PC-9 (cell line): ENCODE measurements at regions not wholly inside any gene's neighbourhood (a gene's known extent, or its start where the extent isn't known, plus 50 kb on each side); places are given as distances from the start of the nearest gene placed in this dataset.

ENCODE experiments used
- BruUV-seq: library from RNA; stranded (reverse); fragments of 400-500 nt; replicated peaks from 2 replicates; lab custom pipeline; 2021; lab: Mats Ljungman, UMichigan
- CTCF ChIA-PET: fragments of 300-600 bp; sonication (Branson Sonifier 250); formaldehyde crosslinking; loops from one replicate; lab custom pipeline; 2022; ENCODE audit warnings: antibody characterized with exemption; lab: Charles Lee
- POLR2A ChIA-PET: fragments of 300-600 bp; sonication (Branson Sonifier 250); formaldehyde crosslinking; loops from one replicate; lab custom pipeline; 2022; ENCODE audit warnings: antibody characterized with exemption; ENCODE audit not compliant: unreplicated experiment; lab: Charles Lee
- DNase-seq, 2 experiments: peaks; one replicate each; pipeline versions ENCODE4 v3.0.0 to v3.0.0-alpha.2; 2015 to 2022; ENCODE audit warnings: mixed read lengths in 1 of 2
- H2AFZ ChIP-seq: fragments of 200-600 bp; sonication (generic); 2 replicates; pipeline ENCODE4 v1.8.1; 2017; ENCODE audit warnings: antibody characterized with exemption
- H3F3A ChIP-seq: fragments of 200-600 bp; sonication (generic); 2 replicates; pipeline ENCODE4 v1.8.1; 2017; ENCODE audit warnings: antibody characterized with exemption, mild to moderate bottlenecking, low read depth; ENCODE audit not compliant: insufficient read depth
- H3K27ac ChIP-seq: fragments of 200-600 bp; sonication (generic); 2 replicates; pipeline ENCODE4 v1.6.1; 2016; ENCODE audit warnings: mixed run types
- H3K27me3 ChIP-seq: fragments of 200-600 bp; sonication (generic); 2 replicates; pipeline ENCODE4 v1.6.1; 2016; ENCODE audit warnings: low read depth, mixed run types; ENCODE audit not compliant: insufficient read depth
- H3K36me3 ChIP-seq: fragments of 200-600 bp; sonication (generic); 2 replicates; pipeline ENCODE4 v1.6.1; 2016; ENCODE audit warnings: low read depth, mixed run types
- H3K4me1 ChIP-seq: fragments of 200-600 bp; sonication (generic); replicated peaks from 2 replicates; pipeline ENCODE4 v1.6.1; 2016; ENCODE audit warnings: mixed run types; ENCODE audit not compliant: insufficient read depth
- H3K4me2 ChIP-seq: fragments of 200-600 bp; sonication (generic); 2 replicates; pipeline ENCODE4 v1.6.1; 2017; ENCODE audit warnings: mixed run types
- H3K4me3 ChIP-seq: fragments of 200-600 bp; sonication (generic); 2 replicates; pipeline ENCODE4 v1.6.1; 2016; ENCODE audit warnings: mixed run types
- H3K79me2 ChIP-seq: fragments of 200-600 bp; sonication (generic); 2 replicates; pipeline ENCODE4 v1.6.1; 2017; ENCODE audit warnings: low read depth, mixed run types
- H3K9me2 ChIP-seq: fragments of 200-600 bp; sonication (generic); 2 replicates; pipeline ENCODE4 v1.8.1; 2017; ENCODE audit warnings: mild to moderate bottlenecking; ENCODE audit not compliant: insufficient read depth
- H3K9me3 ChIP-seq: fragments of 200-600 bp; sonication (generic); 2 replicates; pipeline ENCODE4 v1.8.1; 2016; ENCODE audit warnings: low read depth; ENCODE audit not compliant: insufficient read depth
- H4K20me1 ChIP-seq: fragments of 200-600 bp; sonication (generic); 2 replicates; pipeline ENCODE4 v1.8.1; 2017; ENCODE audit not compliant: insufficient read depth
- EZH2 ChIP-seq: fragments of 200-600 bp; sonication (generic); IDR thresholded peaks from 2 replicates; pipeline ENCODE4 v1.8.0; 2017; ENCODE audit warnings: antibody characterized with exemption, low read depth
- intact Hi-C: fragments of 100-400 bp; cut with micrococcal nuclease; formaldehyde crosslinking; loops from one replicate; pipeline ENCODE4 v1.10.0; 2022; ENCODE audit not compliant: unreplicated experiment
- TF ChIP-seq, protein P1 (sequence below): fragments of 200-600 bp; sonication (generic); conservative IDR thresholded peaks from 2 replicates; pipeline ENCODE4 v1.6.1; 2017; ENCODE audit warnings: mixed run types, antibody characterized with exemption, mild to moderate bottlenecking, moderate library complexity

GRCh38 chr21:38142224-38142623 lies 114.6 kb upstream of the KCNJ15 start:
- Histone ChIP-seq H3K4me2 (no peak overlapping the region), H3F3A (no peaks in the 10 kb centered on the region; the same call in 1 of the 2 replicates), H3K36me3 (no peaks in the 10 kb centered on the region), H3K9me3 (no peaks in the 10 kb centered on the region), H2AFZ (no peak overlapping the region), H3K27ac (no peak overlapping the region), H3K27me3 (no peaks in the 10 kb centered on the region), H3K79me2 (no peaks in the 10 kb centered on the region), H3K4me3 (no peak overlapping the region), H3K9me2 (no peaks in the 10 kb centered on the region), H3K4me1 (no peaks in the 10 kb centered on the region), H4K20me1 (no peaks in the 10 kb centered on the region)
- CTCF ChIA-PET, result no interaction called here
- intact Hi-C loops, result no loop called here
- BruUV-seq, result no TSS peak
- no peak for DNase-seq
- POLR2A ChIA-PET, result no interaction called here
- TF ChIP-seq, protein P1, sequence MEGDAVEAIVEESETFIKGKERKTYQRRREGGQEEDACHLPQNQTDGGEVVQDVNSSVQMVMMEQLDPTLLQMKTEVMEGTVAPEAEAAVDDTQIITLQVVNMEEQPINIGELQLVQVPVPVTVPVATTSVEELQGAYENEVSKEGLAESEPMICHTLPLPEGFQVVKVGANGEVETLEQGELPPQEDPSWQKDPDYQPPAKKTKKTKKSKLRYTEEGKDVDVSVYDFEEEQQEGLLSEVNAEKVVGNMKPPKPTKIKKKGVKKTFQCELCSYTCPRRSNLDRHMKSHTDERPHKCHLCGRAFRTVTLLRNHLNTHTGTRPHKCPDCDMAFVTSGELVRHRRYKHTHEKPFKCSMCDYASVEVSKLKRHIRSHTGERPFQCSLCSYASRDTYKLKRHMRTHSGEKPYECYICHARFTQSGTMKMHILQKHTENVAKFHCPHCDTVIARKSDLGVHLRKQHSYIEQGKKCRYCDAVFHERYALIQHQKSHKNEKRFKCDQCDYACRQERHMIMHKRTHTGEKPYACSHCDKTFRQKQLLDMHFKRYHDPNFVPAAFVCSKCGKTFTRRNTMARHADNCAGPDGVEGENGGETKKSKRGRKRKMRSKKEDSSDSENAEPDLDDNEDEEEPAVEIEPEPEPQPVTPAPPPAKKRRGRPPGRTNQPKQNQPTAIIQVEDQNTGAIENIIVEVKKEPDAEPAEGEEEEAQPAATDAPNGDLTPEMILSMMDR, result no peak

- Histone ChIP-seq H3K9me3 (no peaks in the 10 kb centered on the region), H3K4me3 (no peak overlapping the region), H3F3A (no peaks in the 10 kb centered on the region; the same call in 1 of the 2 replicates), H3K27ac (no peak overlapping the region), H3K9me2 (no peaks in the 10 kb centered on the region), H2AFZ (no peak overlapping the region), H4K20me1 (no peaks in the 10 kb centered on the region), H3K4me1 (no peaks in the 10 kb centered on the region), H3K4me2 (no peak overlapping the region), H3K79me2 (no peaks in the 10 kb centered on the region), H3K36me3 (no peaks in the 10 kb centered on the region), H3K27me3 (no peaks in the 10 kb centered on the region)
- intact Hi-C loops, result no loop called here
- no peak for DNase-seq
- ChIA-PET POLR2A (no interaction called here), CTCF (no interaction called here)
- BruUV-seq, result no TSS peak
- no peak for TF ChIP-seq EZH2
- TF ChIP-seq, protein P1, result no peak
Observed at GRCh38 chr21:38144193-38144592, 112.6 kb upstream of the KCNJ15 start.

DNA sequence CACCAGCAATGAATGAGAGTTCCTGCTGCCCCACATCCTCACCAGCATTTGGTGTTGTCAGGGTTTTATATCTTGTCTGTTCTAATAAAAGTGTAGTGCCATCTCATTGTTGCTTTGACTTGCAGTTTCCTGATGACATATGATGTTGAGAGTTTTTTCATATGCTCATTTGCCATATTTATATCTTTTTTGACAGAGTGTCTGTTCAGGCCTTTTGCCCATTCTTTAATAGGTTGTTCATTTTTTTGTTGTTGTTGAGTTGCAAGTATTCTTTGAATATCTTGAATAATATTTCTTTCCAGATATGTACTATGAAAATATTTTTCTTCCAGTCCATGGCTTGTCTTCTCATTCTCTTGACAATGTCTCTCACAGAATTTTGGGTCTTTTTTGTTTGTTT lies 111.7 kb upstream of the KCNJ15 start:
- no peaks in the 10 kb centered on the region for H3K4me1 ChIP-seq
- intact Hi-C loops, result no loop called here
- H3F3A ChIP-seq, result no peaks in the 10 kb centered on the region
- no peaks in the 10 kb centered on the region for H3K9me2 ChIP-seq
- BruUV-seq, result no TSS peak
- ChIA-PET CTCF (no interaction called here), POLR2A (no interaction called here)
- DNase-seq, result no peak
- no peaks in the 10 kb centered on the region for H4K20me1 ChIP-seq
- H3K36me3 ChIP-seq, result no peaks in the 10 kb centered on the region
- TF ChIP-seq, protein P1, result no peak
- no peak for TF ChIP-seq EZH2
- no peaks in the 10 kb centered on the region for H3K79me2 ChIP-seq
- H3K27ac ChIP-seq, result no peak overlapping the region
- H3K9me3 ChIP-seq, result no peaks in the 10 kb centered on the region
- H3K4me3 ChIP-seq, result no peak overlapping the region
- H3K4me2 ChIP-seq, result no peak overlapping the region
- no peaks in the 10 kb centered on the region for H3K27me3 ChIP-seq
- H2AFZ ChIP-seq, result no peak overlapping the region
